Stimulated activated naive CD8-positive, alpha-beta T cell treated with anti-CD3 and anti-CD28 coated beads, Interleukin-15, Interleukin-2, amounts not matched to agents 100 ng/mL and 50 ng/mL, for 24 hours (primary cell): ENCODE measurements at regions not wholly inside any gene's neighbourhood (a gene's known extent, or its start where the extent isn't known, plus 50 kb on each side); places are given as distances from the start of the nearest gene placed in this dataset.
"Not testable (repeated sequence)": the region's sequence is repeated elsewhere in the genome, so short reads cannot be mapped to it uniquely, and the experiment has no call there.

Experiments
- H3K27ac Mint-ChIP-seq: one replicate; pipeline ENCODE4 v1.8.0; 2021; ENCODE audit warnings: mild to moderate bottlenecking, mixed read lengths
- H3K27me3 Mint-ChIP-seq: one replicate; pipeline ENCODE4 v1.8.0; 2021; ENCODE audit warnings: mixed read lengths
- H3K36me3 Mint-ChIP-seq: one replicate; pipeline ENCODE4 v1.8.0; 2021; ENCODE audit warnings: low read depth, mixed read lengths
- H3K4me1 Mint-ChIP-seq: one replicate; pipeline ENCODE4 v1.8.0; 2021; ENCODE audit warnings: low read depth, mixed read lengths
- H3K4me3 Mint-ChIP-seq: one replicate; pipeline ENCODE4 v1.8.0; 2021; ENCODE audit warnings: mild to moderate bottlenecking, mixed read lengths
- H3K9me3 Mint-ChIP-seq: one replicate; pipeline ENCODE4 v1.8.0; 2021; ENCODE audit warnings: mixed read lengths

GRCh38 chr9:22595805-22596204, 149.2 kb downstream of the DMRTA1 start:
- Mint-ChIP-seq H3K27me3 (no peaks in the 10 kb centered on the region), H3K36me3 (no peaks in the 10 kb centered on the region), H3K9me3 (no peaks in the 10 kb centered on the region), H3K4me1 (no peaks in the 10 kb centered on the region), H3K27ac (no peak overlapping the region), H3K4me3 (no peak overlapping the region)

GRCh38 chr9:22617156-22617555, 170.5 kb downstream of the DMRTA1 start:
- no peak overlapping the region for H3K4me3 Mint-ChIP-seq
- peaks cover 5% of the 10 kb centered on the region for H3K9me3 Mint-ChIP-seq
- H3K27me3 Mint-ChIP-seq, result peaks cover 4% of the 10 kb centered on the region
- no peak overlapping the region for H3K27ac Mint-ChIP-seq
- H3K36me3 Mint-ChIP-seq, result no peaks in the 10 kb centered on the region
- no peaks in the 10 kb centered on the region for H3K4me1 Mint-ChIP-seq

GRCh38 chr9:22622815-22623214, 176.2 kb downstream of the DMRTA1 start:
- H3K4me3 Mint-ChIP-seq, result no peak overlapping the region
- H3K4me1 Mint-ChIP-seq, result no peaks in the 10 kb centered on the region
- no peak overlapping the region for H3K27ac Mint-ChIP-seq
- peaks cover 10% of the 10 kb centered on the region for H3K9me3 Mint-ChIP-seq
- peaks cover 4% of the 10 kb centered on the region for H3K27me3 Mint-ChIP-seq
- no peaks in the 10 kb centered on the region for H3K36me3 Mint-ChIP-seq

GRCh38 chr9:22623236-22623635, 176.6 kb downstream of the DMRTA1 start:
- H3K27ac Mint-ChIP-seq, result no peak overlapping the region
- H3K9me3 Mint-ChIP-seq, result peaks cover 10% of the 10 kb centered on the region

GRCh38 chr9:22625540-22625939, 178.9 kb downstream of the DMRTA1 start:
- Mint-ChIP-seq H3K4me3 (no peak overlapping the region), H3K27ac (no peak overlapping the region), H3K36me3 (no peaks in the 10 kb centered on the region), H3K27me3 (no peaks in the 10 kb centered on the region), H3K9me3 (peaks cover 13% of the 10 kb centered on the region), H3K4me1 (no peaks in the 10 kb centered on the region)

More at GRCh38 chr9:22623236-22623635, 176.6 kb downstream of the DMRTA1 start:
- Mint-ChIP-seq H3K4me3 (no peak overlapping the region), H3K4me1 (no peaks in the 10 kb centered on the region), H3K36me3 (no peaks in the 10 kb centered on the region), H3K27me3 (peaks cover 4% of the 10 kb centered on the region)

GRCh38 chr9:22643541-22643940, 196.9 kb downstream of the DMRTA1 start:
- Mint-ChIP-seq H3K27me3 (no peaks in the 10 kb centered on the region), H3K27ac (no peak overlapping the region), H3K36me3 (no peaks in the 10 kb centered on the region), H3K4me1 (no peaks in the 10 kb centered on the region), H3K4me3 (no peak overlapping the region), H3K9me3 (no peaks in the 10 kb centered on the region)

GRCh38 chr9:22645893-22646292, 199.3 kb downstream of the DMRTA1 start:
- H3K4me3 Mint-ChIP-seq, result no peak overlapping the region
- H3K36me3 Mint-ChIP-seq, result no peaks in the 10 kb centered on the region
- H3K9me3 Mint-ChIP-seq, result no peaks in the 10 kb centered on the region
- H3K27me3 Mint-ChIP-seq, result no peaks in the 10 kb centered on the region
- no peaks in the 10 kb centered on the region for H3K4me1 Mint-ChIP-seq
- H3K27ac Mint-ChIP-seq, result no peak overlapping the region

- Mint-ChIP-seq H3K27ac (no peak overlapping the region), H3K4me3 (no peak overlapping the region), H3K36me3 (no peaks in the 10 kb centered on the region), H3K27me3 (no peaks in the 10 kb centered on the region), H3K9me3 (no peaks in the 10 kb centered on the region), H3K4me1 (no peaks in the 10 kb centered on the region)
Observed at GRCh38 chr9:22649384-22649783, 202.8 kb downstream of the DMRTA1 start.

- Mint-ChIP-seq H3K27ac (no peak overlapping the region), H3K4me3 (no peak overlapping the region), H3K9me3 (no peaks in the 10 kb centered on the region), H3K36me3 (no peaks in the 10 kb centered on the region), H3K4me1 (no peaks in the 10 kb centered on the region), H3K27me3 (no peaks in the 10 kb centered on the region)
Observed at GRCh38 chr9:22650145-22650544, 203.5 kb downstream of the DMRTA1 start.

- Mint-ChIP-seq H3K27me3 (no peaks in the 10 kb centered on the region), H3K4me3 (no peak overlapping the region), H3K36me3 (no peaks in the 10 kb centered on the region), H3K27ac (no peak overlapping the region), H3K4me1 (no peaks in the 10 kb centered on the region), H3K9me3 (no peaks in the 10 kb centered on the region)
Observed at GRCh38 chr9:22650946-22651345, 204.3 kb downstream of the DMRTA1 start.

- Mint-ChIP-seq H3K4me3 (no peak overlapping the region), H3K27me3 (no peaks in the 10 kb centered on the region), H3K4me1 (no peaks in the 10 kb centered on the region), H3K9me3 (no peaks in the 10 kb centered on the region), H3K36me3 (no peaks in the 10 kb centered on the region), H3K27ac (no peak overlapping the region)
Observed at GRCh38 chr9:22654833-22655232, 208.2 kb downstream of the DMRTA1 start.

GRCh38 chr9:22657713-22658112, 211.1 kb downstream of the DMRTA1 start:
- Mint-ChIP-seq H3K4me3 (no peak overlapping the region), H3K9me3 (no peaks in the 10 kb centered on the region), H3K36me3 (no peaks in the 10 kb centered on the region), H3K27me3 (no peaks in the 10 kb centered on the region), H3K4me1 (no peaks in the 10 kb centered on the region), H3K27ac (no peak overlapping the region)

GRCh38 chr9:22658484-22658883, 211.9 kb downstream of the DMRTA1 start:
- H3K4me1 Mint-ChIP-seq, H3K9me3 Mint-ChIP-seq, H3K27ac Mint-ChIP-seq, H3K36me3 Mint-ChIP-seq, H3K4me3 Mint-ChIP-seq, H3K27me3 Mint-ChIP-seq: not testable (repeated sequence)

GRCh38 chr9:22682536-22682935, 235.9 kb downstream of the DMRTA1 start:
- H3K4me3 Mint-ChIP-seq, result no peak overlapping the region
- no peaks in the 10 kb centered on the region for H3K27me3 Mint-ChIP-seq
- H3K36me3 Mint-ChIP-seq, result no peaks in the 10 kb centered on the region
- peaks cover 6% of the 10 kb centered on the region for H3K9me3 Mint-ChIP-seq
- no peaks in the 10 kb centered on the region for H3K4me1 Mint-ChIP-seq
- no peak overlapping the region for H3K27ac Mint-ChIP-seq

GRCh38 chr9:22682961-22683699, 236.5 kb downstream of the DMRTA1 start:
- Mint-ChIP-seq H3K9me3 (peaks cover 6% of the 10 kb centered on the region), H3K27me3 (no peaks in the 10 kb centered on the region), H3K36me3 (no peaks in the 10 kb centered on the region), H3K4me1 (no peaks in the 10 kb centered on the region), H3K27ac (no peak overlapping the region), H3K4me3 (no peak overlapping the region)

- Mint-ChIP-seq H3K27me3 (no peaks in the 10 kb centered on the region), H3K27ac (no peak overlapping the region), H3K9me3 (peaks cover 6% of the 10 kb centered on the region), H3K36me3 (no peaks in the 10 kb centered on the region), H3K4me3 (no peak overlapping the region), H3K4me1 (no peaks in the 10 kb centered on the region)
Observed at GRCh38 chr9:22683700-22684075, 237.1 kb downstream of the DMRTA1 start.
